Activated T-cell treated with anti-CD3 and anti-CD28 coated beads for 4 hours (primary cell): ENCODE measurements at regions not wholly inside any gene's neighbourhood (a gene's known extent, or its start where the extent isn't known, plus 50 kb on each side); places are given as distances from the start of the nearest gene placed in this dataset.

Experiments used
- DNase-seq: peaks from one replicate; pipeline ENCODE4 v3.0.0-alpha.2; 2020

DNA sequence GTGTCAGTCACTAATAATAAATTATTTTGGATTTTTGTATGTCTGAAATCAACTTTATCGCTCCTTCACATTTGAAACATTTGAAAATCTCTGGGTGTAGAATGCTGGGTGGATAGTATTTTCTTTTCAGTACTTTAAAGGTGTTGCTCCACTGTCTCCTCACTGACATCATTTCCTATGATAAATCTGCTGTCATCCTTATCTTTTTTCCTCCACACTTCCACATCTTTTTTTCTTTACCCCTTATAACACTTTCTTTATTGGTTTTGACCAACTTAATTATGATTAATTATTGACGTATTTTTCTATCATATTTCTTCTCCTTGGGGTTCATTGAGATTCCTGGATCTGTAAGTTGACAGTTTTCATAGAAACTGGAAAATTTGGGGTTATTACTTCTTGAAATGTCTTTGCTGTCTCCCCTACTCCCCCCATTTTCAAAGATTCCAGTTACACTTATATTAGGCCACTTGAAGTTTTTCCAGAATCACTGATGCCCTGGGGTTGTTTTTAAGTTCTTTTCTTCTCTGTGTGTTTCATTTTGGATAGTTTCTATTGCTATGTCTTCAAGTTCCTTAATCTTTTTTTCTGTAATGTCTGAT, 177.5 kb upstream of the DIO3 start:
- DNase-seq: no peak

DNA sequence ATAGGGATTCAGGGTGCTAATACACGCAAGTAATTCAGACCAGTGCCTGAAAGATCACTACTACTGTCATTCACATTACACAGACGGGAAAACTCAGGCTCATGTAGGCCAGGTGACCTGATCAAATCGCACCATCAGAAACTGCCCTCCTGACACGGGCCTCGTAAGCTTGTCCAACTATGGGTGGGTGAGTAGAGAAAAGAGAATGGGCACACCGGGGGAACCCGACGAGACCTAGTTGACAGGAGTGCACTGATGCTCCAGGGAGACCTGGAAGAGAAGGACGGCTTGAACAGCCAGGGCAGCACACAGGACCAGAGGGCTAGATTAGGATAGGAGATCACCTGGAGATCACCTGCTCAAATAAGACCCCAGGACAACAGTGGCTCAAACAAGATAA, 166.9 kb upstream of the DIO3 start:
- DNase-seq: no peak

GRCh38 chr14:101395779-101396178, 165.5 kb upstream of the DIO3 start:
- no peak for DNase-seq

- DNase-seq: no peak
Observed at GRCh38 chr14:101397206-101397605, 164.1 kb upstream of the DIO3 start.

DNA sequence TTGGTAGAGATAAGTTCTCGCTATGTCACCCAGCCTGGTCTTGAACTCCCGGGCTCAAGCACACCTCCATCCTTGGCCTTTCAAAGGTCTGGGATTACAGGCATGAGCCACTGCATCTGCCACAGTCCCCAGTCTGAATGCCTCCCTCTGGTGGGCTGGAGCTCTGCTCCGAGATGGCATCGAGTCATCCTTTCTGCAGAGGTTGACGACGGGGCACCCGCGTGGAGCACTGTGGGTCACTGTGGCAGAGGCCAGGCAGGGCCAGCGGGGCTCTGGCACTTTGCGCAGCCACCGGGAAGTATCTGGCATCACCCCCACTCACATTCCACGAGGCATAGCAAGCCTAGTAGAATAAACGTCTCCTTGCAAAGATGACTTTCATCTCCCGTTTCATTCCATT, 163.3 kb upstream of the DIO3 start:
- DNase-seq: no peak

DNA sequence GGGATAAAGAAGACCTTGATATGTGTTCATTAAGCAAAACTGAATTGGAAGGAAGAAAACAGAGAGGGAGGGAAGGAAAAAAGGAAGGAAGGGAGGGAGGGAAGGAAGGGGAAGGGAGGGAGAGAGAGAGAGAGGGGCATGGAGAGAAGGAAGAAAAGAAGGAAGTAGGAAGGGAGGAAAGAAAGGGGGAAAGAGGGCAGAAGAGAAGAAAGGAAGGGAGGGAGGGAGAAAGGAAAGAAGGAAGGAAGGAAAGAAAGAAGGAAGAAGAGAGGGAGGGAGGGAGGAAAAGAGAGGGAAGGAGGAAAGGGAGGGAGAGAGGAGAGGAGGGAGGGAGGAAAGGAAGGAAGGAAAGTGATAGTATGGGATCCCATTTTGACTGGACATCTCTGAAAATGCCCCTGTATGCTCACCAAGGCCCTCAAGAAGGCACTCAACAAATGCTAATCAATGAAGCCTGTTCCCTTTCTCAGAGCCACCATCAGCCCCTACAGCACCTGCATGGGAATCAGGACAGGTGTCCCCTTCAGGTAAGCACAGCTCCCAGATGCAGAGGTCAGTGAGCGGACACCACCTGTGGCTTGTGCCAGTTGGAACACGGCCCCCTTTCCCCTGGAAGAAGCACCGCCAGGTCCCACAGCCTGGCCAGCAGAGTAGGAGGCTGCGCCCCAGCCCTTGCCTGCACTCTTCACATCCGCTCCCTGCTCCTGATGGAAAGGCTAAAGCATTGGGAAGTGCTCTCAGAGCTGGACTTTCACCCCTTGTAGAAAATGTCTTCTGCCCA, 161.4 kb upstream of the DIO3 start:
- DNase-seq: no peak

GRCh38 chr14:101400830-101401229, 160.5 kb upstream of the DIO3 start:
- no peak for DNase-seq

- no peak for DNase-seq
Observed at GRCh38 chr14:101402936-101403660, 158.2 kb upstream of the DIO3 start.

DNA sequence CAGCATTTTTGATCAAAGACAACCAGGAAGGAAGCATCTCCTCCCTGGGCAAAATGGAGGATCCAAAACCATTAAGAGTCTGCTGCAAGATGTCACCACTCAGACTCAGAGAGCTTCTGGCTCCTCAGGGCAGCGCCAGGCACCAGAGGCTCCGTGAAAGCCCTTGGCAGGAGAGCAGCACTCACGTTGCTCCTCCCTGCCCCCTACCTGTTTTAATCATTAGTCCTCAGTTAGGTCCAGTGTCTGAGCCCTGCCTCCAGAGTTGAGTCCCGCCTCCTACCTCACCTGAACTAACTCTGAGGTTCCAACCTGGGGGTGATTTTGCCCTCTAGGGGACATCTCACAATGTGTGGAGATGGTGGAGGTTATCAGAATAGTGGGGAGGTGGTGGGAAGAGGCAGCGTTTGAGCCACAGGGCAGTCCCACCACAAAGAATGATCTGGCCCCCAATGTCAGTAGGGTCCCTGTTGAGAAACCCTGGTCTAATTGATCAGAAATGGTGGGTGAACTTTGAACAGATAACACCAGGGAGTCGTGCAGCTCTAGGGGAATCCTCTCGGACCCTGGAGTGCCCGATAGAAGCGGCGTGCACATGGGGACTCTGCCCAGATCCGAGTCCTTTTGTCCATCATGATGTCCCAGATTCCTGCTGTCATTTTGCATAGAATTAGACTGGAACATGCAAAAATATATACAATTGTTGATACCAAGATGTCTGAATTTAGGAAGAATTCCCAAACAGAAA, 156.7 kb upstream of the DIO3 start:
- DNase-seq: no peak

DNA sequence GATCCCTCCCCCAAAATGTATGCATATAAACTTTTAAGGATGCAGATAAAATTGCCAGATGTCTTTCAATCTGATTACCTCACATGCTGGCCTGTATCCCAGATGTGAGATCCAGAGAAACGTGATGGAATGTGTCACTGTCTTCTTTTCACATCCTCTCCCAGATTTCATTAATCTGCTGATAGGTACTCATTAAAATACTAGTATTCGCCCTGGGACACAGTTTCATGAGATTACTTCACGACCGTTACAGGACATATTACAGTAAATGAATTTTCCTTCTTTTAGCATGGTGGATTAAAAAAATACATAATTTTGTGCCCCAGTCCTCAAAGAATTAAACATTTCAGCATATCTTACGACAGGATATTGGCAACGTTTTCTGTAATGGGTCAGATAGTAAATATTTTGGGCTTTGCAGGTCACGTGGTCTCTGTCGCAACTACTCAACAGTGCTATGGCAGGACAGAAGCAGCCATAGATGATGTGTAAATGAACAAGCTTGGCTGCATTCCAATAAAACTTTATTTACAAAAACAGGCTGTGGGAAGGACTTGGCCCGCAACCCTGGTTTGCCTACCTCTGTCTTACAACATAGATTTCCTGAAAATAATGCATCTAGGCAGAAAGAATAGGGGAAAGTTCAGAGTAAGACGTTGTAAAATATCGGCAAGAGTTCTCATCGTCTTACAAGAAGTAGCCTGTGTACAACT, 156.0 kb upstream of the DIO3 start:
- no peak for DNase-seq

DNA sequence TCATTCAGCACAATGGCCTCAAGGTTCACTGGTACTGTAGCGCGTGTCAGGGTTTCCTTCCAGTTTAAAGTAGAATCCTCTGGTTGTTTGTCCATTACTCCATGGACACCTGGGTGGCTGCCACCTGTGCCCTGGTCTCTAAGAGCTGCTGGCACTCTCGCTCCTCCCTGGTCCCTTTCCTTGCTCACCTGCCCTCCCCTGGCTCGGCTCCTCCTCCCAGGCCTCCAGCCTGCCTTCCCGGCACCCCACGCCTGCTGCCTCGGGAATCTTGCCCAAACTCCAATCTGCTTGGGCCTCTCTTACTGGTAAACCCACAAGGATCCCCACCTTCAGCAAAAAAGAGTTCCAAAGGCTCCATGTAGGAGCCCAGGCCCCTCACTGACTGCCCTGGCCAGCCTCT, 154.4 kb upstream of the DIO3 start:
- no peak for DNase-seq

- no peak for DNase-seq
Observed at GRCh38 chr14:101407328-101407727, 154.0 kb upstream of the DIO3 start.

GRCh38 chr14:101408077-101408831, 153.0 kb upstream of the DIO3 start:
- no peak for DNase-seq

DNA sequence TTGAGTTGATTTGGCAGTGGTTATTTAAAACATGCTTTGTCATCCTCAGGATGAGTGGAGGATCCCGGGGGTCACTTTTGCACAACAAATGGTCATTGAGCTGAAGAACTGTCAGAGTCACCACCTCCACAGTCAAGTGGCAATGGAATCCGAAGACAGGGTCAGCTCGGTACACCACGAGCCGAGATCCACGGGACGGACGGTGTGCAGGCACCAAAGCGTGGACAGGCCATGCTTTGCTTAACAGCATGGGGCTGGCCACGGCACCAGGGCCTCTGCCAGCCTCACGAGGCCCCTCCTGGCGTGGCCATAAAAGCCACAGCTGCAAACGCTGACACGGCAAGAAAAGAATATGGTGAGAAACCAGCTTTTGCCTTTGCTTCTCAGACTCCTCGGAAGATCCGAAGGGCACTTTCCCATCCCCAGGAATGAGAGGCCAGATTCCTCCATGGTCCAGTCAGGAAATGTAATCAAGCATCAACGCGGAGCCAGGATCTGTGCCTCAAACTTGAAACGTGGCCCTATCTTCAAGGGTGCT, 152.2 kb upstream of the DIO3 start:
- no peak for DNase-seq

DNA sequence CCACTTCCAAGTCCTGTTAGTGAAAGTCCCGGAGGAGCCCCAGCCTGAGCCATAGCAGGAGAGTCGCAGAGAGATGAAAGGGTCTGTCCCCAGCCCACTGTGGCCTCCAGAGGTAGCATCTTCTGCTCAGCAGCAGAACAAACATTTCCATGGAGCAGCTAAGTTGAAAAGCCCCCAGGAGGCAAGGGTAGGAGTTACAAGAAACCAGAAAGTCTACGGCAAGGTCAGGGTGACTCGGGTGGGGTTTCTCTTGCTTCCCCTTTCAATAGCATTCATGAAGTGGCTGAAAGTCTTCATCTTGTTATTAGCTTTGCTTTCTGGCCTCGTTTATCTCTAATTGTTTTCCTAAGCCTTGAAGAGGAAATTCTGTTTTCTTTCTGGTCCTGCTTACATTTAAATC, 151.2 kb upstream of the DIO3 start:
- no peak for DNase-seq

GRCh38 chr14:101411151-101411550, 150.1 kb upstream of the DIO3 start:
- no peak for DNase-seq

- no peak for DNase-seq
Observed at GRCh38 chr14:101411779-101412178, 149.5 kb upstream of the DIO3 start.

- no peak for DNase-seq
Observed at GRCh38 chr14:101412739-101413138, 148.6 kb upstream of the DIO3 start.

DNA sequence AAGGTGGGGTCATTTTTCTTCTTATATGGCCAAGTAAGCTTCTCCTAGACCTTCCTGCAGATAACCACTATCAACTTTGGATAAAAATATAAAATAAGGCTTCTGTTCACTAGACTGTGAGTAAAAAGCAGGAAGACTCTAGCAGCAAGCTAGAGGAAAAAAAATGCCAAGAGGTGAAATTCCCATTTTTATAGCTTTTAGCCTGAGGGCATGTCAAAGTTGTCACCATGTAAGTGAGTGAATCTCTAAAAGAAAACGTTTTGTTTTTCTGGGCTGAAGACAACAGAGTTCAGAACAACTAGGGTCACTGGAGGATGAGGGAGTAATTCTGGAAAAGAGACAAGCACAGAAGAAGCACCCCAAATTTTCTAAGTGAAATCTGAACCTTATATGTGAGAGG, 143.9 kb upstream of the DIO3 start:
- no peak for DNase-seq

DNA sequence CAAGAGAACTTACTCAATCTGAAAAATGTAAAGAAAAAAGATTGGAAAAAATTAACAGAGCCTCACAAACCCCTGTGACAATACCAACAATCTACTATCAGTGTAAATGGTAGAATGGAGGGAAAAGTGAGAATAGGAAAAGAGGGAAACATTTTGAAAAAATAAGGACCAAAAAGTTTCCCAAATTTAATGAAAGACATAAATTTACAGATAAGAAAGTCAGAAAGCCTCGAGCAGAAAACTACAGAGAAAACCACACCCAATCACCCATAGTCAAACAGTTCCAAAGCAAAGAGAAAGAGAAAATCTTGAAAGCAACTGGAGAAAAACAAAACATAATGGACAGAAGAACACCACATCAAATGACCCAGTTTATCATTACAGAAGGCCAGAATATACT, 142.7 kb upstream of the DIO3 start:
- DNase-seq: no peak

GRCh38 chr14:101426466-101426865, 134.8 kb upstream of the DIO3 start:
- DNase-seq: no peak

DNA sequence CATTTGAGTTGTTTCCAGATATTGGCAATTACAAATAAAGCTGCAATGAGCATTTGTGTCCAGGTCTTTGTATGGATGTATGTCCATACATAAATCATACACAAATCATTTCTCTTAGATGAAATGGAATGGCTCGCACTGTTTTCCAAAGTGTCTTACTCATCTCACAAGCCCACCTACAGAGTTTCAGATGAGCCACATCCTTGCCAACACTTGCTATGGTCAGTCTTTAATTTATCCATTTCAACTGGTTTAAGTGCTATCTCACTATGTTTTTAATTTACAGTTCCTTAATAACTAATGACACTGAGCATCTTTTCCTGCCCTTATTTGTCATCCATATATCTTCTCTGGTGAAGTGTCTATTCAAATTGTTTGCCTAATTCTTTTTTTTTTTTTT, 132.9 kb upstream of the DIO3 start:
- no peak for DNase-seq
